ENCODE measurements at regions not wholly inside any gene's neighbourhood (a gene's known extent, or its start where the extent isn't known, plus 50 kb on each side); places are given as distances from the start of the nearest gene placed in this dataset.

- no peak for TF ChIP-seq CTCF (IDR thresholded peaks at IDR 0.05)
- TF ChIP-seq POLR2A (IDR thresholded peaks at IDR 0.05): no peak
Measured at GRCh38 chr13:79222427-79223205, 183.4 kb downstream of the RBM26 start.
